GM12878 (cell line): ENCODE measurements at regions not wholly inside any gene's neighbourhood (a gene's known extent, or its start where the extent isn't known, plus 50 kb on each side); places are given as distances from the start of the nearest gene placed in this dataset.

Source experiments
- ATAC-seq: fragments of 200-7000 bp; cut with Tn5 transposase; 3 replicates; pipeline ENCODE4 v1.9.1; 2020; ENCODE audit warnings: mild to moderate bottlenecking, moderate library complexity
- BruUV-seq: library from RNA; stranded (reverse); fragments of 400-500 nt; replicated peaks from 2 replicates; lab custom pipeline; 2021; lab: Mats Ljungman, UMichigan
- CTCF ChIA-PET: fragments of 300-600 bp; sonication (Branson Sonifier 250); formaldehyde crosslinking; extraction: SDS; loops from one replicate; lab custom pipeline; 2021; ENCODE audit warnings: inconsistent platforms; lab: Yijun Ruan, JAX
- POLR2A ChIA-PET: fragments of 350-600 bp; formaldehyde crosslinking; extraction: SDS; loops from one replicate; lab custom pipeline; 2021; ENCODE audit warnings: inconsistent platforms; lab: Charles Lee
- RAD21 ChIA-PET: fragments of 300-600 bp; sonication (Branson Sonifier 250); formaldehyde crosslinking; loops from one replicate; lab custom pipeline; 2023; ENCODE audit warnings: antibody characterized with exemption; ENCODE audit not compliant: unreplicated experiment; lab: Charles Lee
- SMC1A ChIA-PET: fragments of 300-600 bp; sonication (Branson Sonifier 250); formaldehyde crosslinking; loops from one replicate; lab custom pipeline; 2023; ENCODE audit not compliant: unreplicated experiment, uncharacterized antibody; lab: Charles Lee
- DNase-seq: peaks from one replicate; pipeline ENCODE4 v3.0.0-alpha.2; 2011; ENCODE audit warnings: low read depth, low spot score
- FAIRE-seq: peaks from 3 replicates; lab custom pipeline; 2011; peaks lifted over from hg19 to GRCh38; lab: Jason Lieb, UNC
- H2AFZ ChIP-seq: 2 replicates; pipeline ENCODE4 v1.6.0; 2011; ENCODE audit warnings: low read depth, low read length, control low read depth; ENCODE audit not compliant: control insufficient read depth
- H3K27ac ChIP-seq: 2 replicates; pipeline ENCODE4 v1.5.1; 2011; ENCODE audit warnings: control low read depth; ENCODE audit not compliant: control insufficient read depth, insufficient read depth
- H3K27me3 ChIP-seq, 2 experiments: replicated peaks in 1 of 2; 2 replicates each; pipeline versions ENCODE4 v1.6.0 to v1.6.1; 2011; ENCODE audit warnings: low read length in 1 of 2; ENCODE audit not compliant: control insufficient read depth in 2 of 2, insufficient read depth in 2 of 2
- H3K36me3 ChIP-seq, 2 experiments: 2 replicates each; pipeline ENCODE4 v1.5.1; 2011; ENCODE audit warnings: low read length in 1 of 2; ENCODE audit not compliant: control insufficient read depth in 2 of 2, insufficient read depth in 2 of 2
- H3K4me1 ChIP-seq: 2 replicates; pipeline ENCODE4 v1.6.1; 2011; ENCODE audit warnings: mild to moderate bottlenecking, low read length, moderate library complexity, mixed read lengths; ENCODE audit not compliant: control insufficient read depth, insufficient read depth
- H3K4me2 ChIP-seq: 2 replicates; pipeline ENCODE4 v1.6.0; 2011; ENCODE audit warnings: control low read depth; ENCODE audit not compliant: control insufficient read depth, insufficient read depth
- H3K4me3 ChIP-seq: fragments of 200-600 bp; sonication (generic); 2 replicates; pipeline ENCODE4 v1.5.1; 2016
- H3K79me2 ChIP-seq: 2 replicates; pipeline ENCODE4 v1.6.0; 2011; ENCODE audit warnings: low read length; ENCODE audit not compliant: control insufficient read depth, insufficient read depth
- H3K9ac ChIP-seq: 2 replicates; pipeline ENCODE4 v1.8.0; 2011; ENCODE audit warnings: low read length, control low read depth, mixed read lengths; ENCODE audit not compliant: control insufficient read depth, insufficient read depth
- H3K9me3 ChIP-seq: replicated peaks from 3 replicates; pipeline ENCODE4 v1.5.1; 2011; ENCODE audit warnings: mild to moderate bottlenecking, low read length; ENCODE audit not compliant: control insufficient read depth, insufficient read depth
- H4K20me1 ChIP-seq: 2 replicates; pipeline ENCODE4 v1.6.0; 2011; ENCODE audit not compliant: control insufficient read depth, insufficient read depth
- BHLHE40 ChIP-seq, 2 experiments: fragments of 450-650 bp in 1 of 2; IDR thresholded peaks; 2 replicates each; pipeline ENCODE4 v1.6.1; 2011 to 2017; ENCODE audit warnings: low read depth in 2 of 2, borderline replicate concordance in 1 of 2, improper control_type of control experiment in 1 of 2, low read length in 1 of 2, mild to moderate bottlenecking in 1 of 2
- CHD2 ChIP-seq: IDR thresholded peaks from 2 replicates; pipeline ENCODE4 v1.6.1; 2011; ENCODE audit warnings: low read depth, low read length, improper control_type of control experiment, borderline replicate concordance
- KAT2A ChIP-seq: conservative IDR thresholded peaks from 2 replicates; pipeline ENCODE4 v1.6.1; 2011; ENCODE audit warnings: low read depth, low read length; ENCODE audit not compliant: control insufficient read depth
- LARP7 ChIP-seq: fragments of 450-650 bp; IDR thresholded peaks from 2 replicates; pipeline ENCODE4 v1.6.1; 2017; ENCODE audit warnings: mild to moderate bottlenecking
- MTA2 ChIP-seq: fragments of 450-650 bp; IDR thresholded peaks from 2 replicates; pipeline ENCODE4 v1.6.1; 2016; ENCODE audit warnings: low read depth, mild to moderate bottlenecking, moderate library complexity
- MXI1 ChIP-seq: fragments of 150-350 bp; IDR thresholded peaks from 2 replicates; pipeline ENCODE4 v1.6.1; 2011; ENCODE audit warnings: low read depth, mild to moderate bottlenecking, inconsistent platforms, low read length, improper control_type of control experiment
- NR2C1 ChIP-seq: fragments of 450-650 bp; IDR thresholded peaks from 2 replicates; pipeline ENCODE4 v1.6.1; 2017; ENCODE audit warnings: antibody characterized with exemption, mild to moderate bottlenecking, moderate library complexity
- NR2C2 ChIP-seq: IDR thresholded peaks from 2 replicates; pipeline ENCODE4 v1.6.1; 2011; ENCODE audit warnings: borderline replicate concordance, low read depth; ENCODE audit not compliant: control insufficient read depth, insufficient read length
- NR2F1 ChIP-seq: fragments of 450-650 bp; conservative IDR thresholded peaks from 2 replicates; pipeline ENCODE4 v1.6.1; 2017; ENCODE audit warnings: mild to moderate bottlenecking
- PAX8 ChIP-seq: fragments of 450-650 bp; IDR thresholded peaks from 2 replicates; pipeline ENCODE4 v1.6.1; 2017; ENCODE audit warnings: mild to moderate bottlenecking, moderate library complexity
- SIX5 ChIP-seq: IDR thresholded peaks from 2 replicates; pipeline ENCODE4 v1.6.1; 2011; ENCODE audit warnings: mild to moderate bottlenecking, low read depth, low read length, moderate library complexity; ENCODE audit not compliant: severe bottlenecking
- SUPT20H ChIP-seq: IDR thresholded peaks from 2 replicates; pipeline ENCODE4 v1.6.1; 2011; ENCODE audit warnings: low read depth, mild to moderate bottlenecking, low read length, moderate library complexity, borderline replicate concordance; ENCODE audit not compliant: control insufficient read depth
- TCF12 ChIP-seq: IDR thresholded peaks from 2 replicates; pipeline ENCODE4 v1.6.1; 2011; ENCODE audit warnings: low read depth, mild to moderate bottlenecking, low read length
- YBX1 ChIP-seq: fragments of 450-650 bp; IDR thresholded peaks from 2 replicates; pipeline ENCODE4 v1.6.1; 2016; ENCODE audit warnings: antibody characterized with exemption
- WGBS: methylation state at CpG from one replicate; pipeline ENCODE4 v1.1.6; 2016; ENCODE audit warnings: low lambda C conversion rate; ENCODE audit not compliant: insufficient replicate concordance, insufficient coverage; ENCODE audit errors: missing lambda C conversion rate; 5-methylcytosine and 5-hydroxymethylcytosine counted together
- in situ Hi-C: fragments of 300-500 bp; cut with MboI; formaldehyde crosslinking; loops from 9 replicates; pipeline ENCODE4 v1.14.3; 2018; ENCODE audit warnings: mixed read lengths
- intact Hi-C: fragments of 100-400 bp; cut with micrococcal nuclease; formaldehyde crosslinking; loops from one replicate; pipeline ENCODE4 v1.14.2; 2022; ENCODE audit not compliant: unreplicated experiment
- TF ChIP-seq, protein P1 (sequence below): IDR thresholded peaks from 2 replicates; pipeline ENCODE4 v1.6.1; 2012; ENCODE audit warnings: mild to moderate bottlenecking, low read depth, low read length
- TF ChIP-seq, protein P2 (sequence below): IDR thresholded peaks from 2 replicates; pipeline ENCODE4 v1.6.1; 2012; ENCODE audit warnings: low read depth, low read length, improper control_type of control experiment
- TF ChIP-seq, protein P3 (sequence below): fragments of 450-650 bp; IDR thresholded peaks from 2 replicates; pipeline ENCODE4 v1.6.1; 2016; ENCODE audit warnings: mild to moderate bottlenecking
- TF ChIP-seq, protein P4 (sequence below): IDR thresholded peaks from 2 replicates; pipeline ENCODE4 v1.6.1; 2012; ENCODE audit warnings: low read depth, low read length, improper control_type of control experiment

DNA sequence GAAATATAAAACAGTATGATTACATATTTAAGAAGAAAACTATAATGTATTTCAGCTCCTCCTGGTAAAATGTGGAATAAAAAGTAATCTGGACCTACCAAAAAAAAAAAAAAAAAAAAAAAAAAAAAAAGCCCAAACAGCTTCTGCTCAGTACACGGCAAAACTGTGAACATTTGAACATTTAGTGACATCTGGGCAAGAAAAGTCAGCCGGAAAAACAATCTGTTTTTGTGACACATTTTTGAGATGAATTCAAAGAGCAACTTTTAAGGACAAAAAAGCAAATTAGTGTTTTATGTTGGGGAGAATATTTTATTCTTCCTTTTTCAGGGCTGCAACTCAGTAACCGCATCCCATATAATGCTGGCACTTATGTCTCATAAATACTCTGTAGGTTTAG is 649.7 kb upstream of the KCNMB2 start:
- Histone ChIP-seq H3K4me1 (no peaks in the 10 kb centered on the region), H3K36me3 (no peaks in the 10 kb centered on the region), H3K9ac (no peak overlapping the region), H4K20me1 (no peaks in the 10 kb centered on the region), H3K4me2 (no peak overlapping the region), H3K79me2 (no peaks in the 10 kb centered on the region), H3K9me3 (no peaks in the 10 kb centered on the region), H3K4me3 (no peak overlapping the region), H2AFZ (no peak overlapping the region), H3K27me3 (no peaks in the 10 kb centered on the region), H3K27ac (no peak overlapping the region)
- DNase-seq: no peak
- SMC1A ChIA-PET: interaction anchor here (1.3 kb wide), 1 partner anchor 20 kb away, joined by 3 read pairs; no protein-coding TSS in a partner anchor
- RAD21 ChIA-PET: no interaction called here
- intact Hi-C loops (no loop called here), in situ Hi-C loops (no loop called here)
- TF ChIP-seq YBX1 (no peak), NR2C2 (no peak), MTA2 (no peak), NR2F1 (no peak), NR2C1 (no peak), SIX5 (no peak), CHD2 (no peak), MXI1 (no peak), TCF12 (no peak), SUPT20H (no peak), BHLHE40 (IDR thresholded peaks at IDR 0.05; ENCODE audit: borderline replicate concordance in 1 of 2, low read depth in 2 of 2, low read length in 1 of 2) (no peak), PAX8 (no peak), KAT2A (no peak), LARP7 (no peak)
- TF ChIP-seq, protein P1, sequence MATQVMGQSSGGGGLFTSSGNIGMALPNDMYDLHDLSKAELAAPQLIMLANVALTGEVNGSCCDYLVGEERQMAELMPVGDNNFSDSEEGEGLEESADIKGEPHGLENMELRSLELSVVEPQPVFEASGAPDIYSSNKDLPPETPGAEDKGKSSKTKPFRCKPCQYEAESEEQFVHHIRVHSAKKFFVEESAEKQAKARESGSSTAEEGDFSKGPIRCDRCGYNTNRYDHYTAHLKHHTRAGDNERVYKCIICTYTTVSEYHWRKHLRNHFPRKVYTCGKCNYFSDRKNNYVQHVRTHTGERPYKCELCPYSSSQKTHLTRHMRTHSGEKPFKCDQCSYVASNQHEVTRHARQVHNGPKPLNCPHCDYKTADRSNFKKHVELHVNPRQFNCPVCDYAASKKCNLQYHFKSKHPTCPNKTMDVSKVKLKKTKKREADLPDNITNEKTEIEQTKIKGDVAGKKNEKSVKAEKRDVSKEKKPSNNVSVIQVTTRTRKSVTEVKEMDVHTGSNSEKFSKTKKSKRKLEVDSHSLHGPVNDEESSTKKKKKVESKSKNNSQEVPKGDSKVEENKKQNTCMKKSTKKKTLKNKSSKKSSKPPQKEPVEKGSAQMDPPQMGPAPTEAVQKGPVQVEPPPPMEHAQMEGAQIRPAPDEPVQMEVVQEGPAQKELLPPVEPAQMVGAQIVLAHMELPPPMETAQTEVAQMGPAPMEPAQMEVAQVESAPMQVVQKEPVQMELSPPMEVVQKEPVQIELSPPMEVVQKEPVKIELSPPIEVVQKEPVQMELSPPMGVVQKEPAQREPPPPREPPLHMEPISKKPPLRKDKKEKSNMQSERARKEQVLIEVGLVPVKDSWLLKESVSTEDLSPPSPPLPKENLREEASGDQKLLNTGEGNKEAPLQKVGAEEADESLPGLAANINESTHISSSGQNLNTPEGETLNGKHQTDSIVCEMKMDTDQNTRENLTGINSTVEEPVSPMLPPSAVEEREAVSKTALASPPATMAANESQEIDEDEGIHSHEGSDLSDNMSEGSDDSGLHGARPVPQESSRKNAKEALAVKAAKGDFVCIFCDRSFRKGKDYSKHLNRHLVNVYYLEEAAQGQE: no peak
- TF ChIP-seq, protein P2, sequence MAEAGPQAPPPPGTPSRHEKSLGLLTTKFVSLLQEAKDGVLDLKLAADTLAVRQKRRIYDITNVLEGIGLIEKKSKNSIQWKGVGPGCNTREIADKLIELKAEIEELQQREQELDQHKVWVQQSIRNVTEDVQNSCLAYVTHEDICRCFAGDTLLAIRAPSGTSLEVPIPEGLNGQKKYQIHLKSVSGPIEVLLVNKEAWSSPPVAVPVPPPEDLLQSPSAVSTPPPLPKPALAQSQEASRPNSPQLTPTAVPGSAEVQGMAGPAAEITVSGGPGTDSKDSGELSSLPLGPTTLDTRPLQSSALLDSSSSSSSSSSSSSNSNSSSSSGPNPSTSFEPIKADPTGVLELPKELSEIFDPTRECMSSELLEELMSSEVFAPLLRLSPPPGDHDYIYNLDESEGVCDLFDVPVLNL: no peak
- TF ChIP-seq, protein P3, sequence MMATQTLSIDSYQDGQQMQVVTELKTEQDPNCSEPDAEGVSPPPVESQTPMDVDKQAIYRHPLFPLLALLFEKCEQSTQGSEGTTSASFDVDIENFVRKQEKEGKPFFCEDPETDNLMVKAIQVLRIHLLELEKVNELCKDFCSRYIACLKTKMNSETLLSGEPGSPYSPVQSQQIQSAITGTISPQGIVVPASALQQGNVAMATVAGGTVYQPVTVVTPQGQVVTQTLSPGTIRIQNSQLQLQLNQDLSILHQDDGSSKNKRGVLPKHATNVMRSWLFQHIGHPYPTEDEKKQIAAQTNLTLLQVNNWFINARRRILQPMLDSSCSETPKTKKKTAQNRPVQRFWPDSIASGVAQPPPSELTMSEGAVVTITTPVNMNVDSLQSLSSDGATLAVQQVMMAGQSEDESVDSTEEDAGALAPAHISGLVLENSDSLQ: no peak
- TF ChIP-seq, protein P4, sequence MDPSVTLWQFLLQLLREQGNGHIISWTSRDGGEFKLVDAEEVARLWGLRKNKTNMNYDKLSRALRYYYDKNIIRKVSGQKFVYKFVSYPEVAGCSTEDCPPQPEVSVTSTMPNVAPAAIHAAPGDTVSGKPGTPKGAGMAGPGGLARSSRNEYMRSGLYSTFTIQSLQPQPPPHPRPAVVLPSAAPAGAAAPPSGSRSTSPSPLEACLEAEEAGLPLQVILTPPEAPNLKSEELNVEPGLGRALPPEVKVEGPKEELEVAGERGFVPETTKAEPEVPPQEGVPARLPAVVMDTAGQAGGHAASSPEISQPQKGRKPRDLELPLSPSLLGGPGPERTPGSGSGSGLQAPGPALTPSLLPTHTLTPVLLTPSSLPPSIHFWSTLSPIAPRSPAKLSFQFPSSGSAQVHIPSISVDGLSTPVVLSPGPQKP: no peak
- POLR2A ChIA-PET: interaction anchor here (0.6 kb wide), 3 partner anchors 59 to 950 kb away, joined by 3 to 7 read pairs (median 3); no protein-coding TSS in a partner anchor
- no peak for FAIRE-seq
- no peak for ATAC-seq
- CTCF ChIA-PET: no interaction called here
- no TSS peak for BruUV-seq
- WGBS: 57% methylated on average over 3 of the region's 3 CpGs
